ENCODE measurements at regions not wholly inside any gene's neighbourhood (a gene's known extent, or its start where the extent isn't known, plus 50 kb on each side); places are given as distances from the start of the nearest gene placed in this dataset.

GRCh38 chr18:60092073-60092472, 192.3 kb downstream of the PMAIP1 start:
- Histone ChIP-seq H3K27me3 (no peaks in the 10 kb centered on the region), H3K4me2 (no peak overlapping the region), H4K20me1 (ENCODE audit: low read depth) (no peaks in the 10 kb centered on the region), H2AFZ (replicated peaks) (no peak overlapping the region), H3K36me3 (no peaks in the 10 kb centered on the region), H3K9ac (no peak overlapping the region), H3K9me3 (ENCODE audit: low read depth) (no peaks in the 10 kb centered on the region), H3K4me3 (no peak overlapping the region), H3K27ac (no peak overlapping the region), H3K79me2 (ENCODE audit: low read depth) (no peaks in the 10 kb centered on the region), H3K4me1 (no peaks in the 10 kb centered on the region), H3F3A (ENCODE audit: low read depth) (no peaks in the 10 kb centered on the region)
- H3K27me3 Mint-ChIP-seq (ENCODE audit: insufficient read depth, low read depth) = peaks cover 2% of the 10 kb centered on the region
- DNase-seq (ENCODE audit: low spot score) = no peak
- no peak overlapping the region for H3K27ac Mint-ChIP-seq
- no peak overlapping the region for H3K4me3 Mint-ChIP-seq
- peaks cover 2% of the 10 kb centered on the region for H3K9me3 Mint-ChIP-seq
- no peak for TF ChIP-seq EZH2 (IDR thresholded peaks at IDR 0.05)
- no peak for TF ChIP-seq CTCF (IDR thresholded peaks at IDR 0.05)
- TF ChIP-seq EZH2phosphoT487 (IDR thresholded peaks at IDR 0.05) = no peak
- H3K36me3 Mint-ChIP-seq = no peaks in the 10 kb centered on the region
- no peaks in the 10 kb centered on the region for H3K4me1 Mint-ChIP-seq

- H3K4me2 ChIP-seq = no peak overlapping the region
- H3K9ac ChIP-seq = no peak overlapping the region
- Mint-ChIP-seq H3K9me3 (peaks cover 2% of the 10 kb centered on the region), H3K4me3 (no peak overlapping the region), H3K27me3 (ENCODE audit: insufficient read depth, low read depth) (peaks cover 2% of the 10 kb centered on the region), H3K27ac (no peak overlapping the region), H3K36me3 (no peaks in the 10 kb centered on the region), H3K4me1 (no peaks in the 10 kb centered on the region)
- peak; percentile 59 for TF ChIP-seq CTCF (IDR thresholded peaks at IDR 0.05)
- no peak for TF ChIP-seq EZH2phosphoT487 (IDR thresholded peaks at IDR 0.05)
- no peak for TF ChIP-seq EZH2 (IDR thresholded peaks at IDR 0.05)
- H3K27ac ChIP-seq = no peak overlapping the region
- H3K4me3 ChIP-seq = no peak overlapping the region
- H4K20me1 ChIP-seq (ENCODE audit: low read depth) = no peaks in the 10 kb centered on the region
- H2AFZ ChIP-seq (replicated peaks) = no peak overlapping the region
- no peaks in the 10 kb centered on the region for H3K4me1 ChIP-seq
- no peaks in the 10 kb centered on the region for H3K79me2 ChIP-seq (ENCODE audit: low read depth)
- H3F3A ChIP-seq (ENCODE audit: low read depth) = no peaks in the 10 kb centered on the region
- peak; percentile 47 for DNase-seq (ENCODE audit: low spot score)
- H3K27me3 ChIP-seq = no peaks in the 10 kb centered on the region
- H3K36me3 ChIP-seq = no peaks in the 10 kb centered on the region
- H3K9me3 ChIP-seq (ENCODE audit: low read depth) = no peaks in the 10 kb centered on the region
These were observed 190.4 kb downstream of the PMAIP1 start for GRCh38 chr18:60090170-60090569.

GRCh38 chr18:60082790-60083189, 183.0 kb downstream of the PMAIP1 start:
- H3K27me3 Mint-ChIP-seq (ENCODE audit: insufficient read depth, low read depth) = no peaks in the 10 kb centered on the region
- no peak overlapping the region for H3K4me3 Mint-ChIP-seq
- H3K9me3 Mint-ChIP-seq = peaks cover 9% of the 10 kb centered on the region
- TF ChIP-seq EZH2 (IDR thresholded peaks at IDR 0.05) (no peak), CTCF (IDR thresholded peaks at IDR 0.05) (no peak), EZH2phosphoT487 (IDR thresholded peaks at IDR 0.05) (no peak)
- no peaks in the 10 kb centered on the region for H4K20me1 ChIP-seq (ENCODE audit: low read depth)
- no peak overlapping the region for H2AFZ ChIP-seq (replicated peaks)
- no peaks in the 10 kb centered on the region for H3K36me3 ChIP-seq
- no peak overlapping the region for H3K9ac ChIP-seq
- H3K4me2 ChIP-seq = no peak overlapping the region
- no peaks in the 10 kb centered on the region for H3K36me3 Mint-ChIP-seq
- H3K27ac ChIP-seq = no peak overlapping the region
- H3K27me3 ChIP-seq = no peaks in the 10 kb centered on the region
- peak overlapping the region; percentile 59 for H3K27ac Mint-ChIP-seq
- DNase-seq (ENCODE audit: low spot score) = no peak
- H3K9me3 ChIP-seq (ENCODE audit: low read depth) = no peaks in the 10 kb centered on the region
- peaks cover 10% of the 10 kb centered on the region for H3K4me1 Mint-ChIP-seq
- peaks cover 5% of the 10 kb centered on the region for H3K4me1 ChIP-seq
- no peak overlapping the region for H3K4me3 ChIP-seq
- H3K79me2 ChIP-seq (ENCODE audit: low read depth) = no peaks in the 10 kb centered on the region
- H3F3A ChIP-seq (ENCODE audit: low read depth) = no peaks in the 10 kb centered on the region
